ENCODE measurements at regions not wholly inside any gene's neighbourhood (a gene's known extent, or its start where the extent isn't known, plus 50 kb on each side); places are given as distances from the start of the nearest gene placed in this dataset.

- Mint-ChIP-seq H3K4me3 (no peak overlapping the region), H3K36me3 (ENCODE audit: low read depth) (peaks cover 2% of the 10 kb centered on the region), H3K27ac (ENCODE audit: unreplicated experiment) (no peak overlapping the region), H3K27me3 (ENCODE audit: low read depth) (peaks cover 6% of the 10 kb centered on the region), H3K9me3 (peaks cover 6% of the 10 kb centered on the region), H3K4me1 (no peaks in the 10 kb centered on the region)
- TF ChIP-seq CTCF (conservative IDR thresholded peaks at IDR 0.05): no peak
- no peak for DNase-seq (ENCODE audit: low read depth, low spot score)
Observed at GRCh38 chr10:130329792-130330191, 193.6 kb downstream of the GLRX3 start.

GRCh38 chr10:130333185-130333584 lies 197.0 kb downstream of the GLRX3 start:
- no peak for TF ChIP-seq CTCF (conservative IDR thresholded peaks at IDR 0.05)
- DNase-seq (ENCODE audit: low read depth, low spot score): no peak
- Mint-ChIP-seq H3K36me3 (ENCODE audit: low read depth) (peaks cover 2% of the 10 kb centered on the region), H3K4me1 (no peaks in the 10 kb centered on the region), H3K27ac (ENCODE audit: unreplicated experiment) (no peak overlapping the region), H3K4me3 (no peak overlapping the region), H3K27me3 (ENCODE audit: low read depth) (peaks cover 13% of the 10 kb centered on the region), H3K9me3 (peaks cover 6% of the 10 kb centered on the region)

GRCh38 chr10:130335336-130335735 lies 199.1 kb downstream of the GLRX3 start:
- no peak for DNase-seq (ENCODE audit: low read depth, low spot score)
- Mint-ChIP-seq H3K27me3 (ENCODE audit: low read depth) (peaks cover 10% of the 10 kb centered on the region), H3K9me3 (peaks cover 6% of the 10 kb centered on the region), H3K36me3 (ENCODE audit: low read depth) (no peaks in the 10 kb centered on the region), H3K4me3 (no peak overlapping the region), H3K27ac (ENCODE audit: unreplicated experiment) (no peak overlapping the region), H3K4me1 (no peaks in the 10 kb centered on the region)
- TF ChIP-seq CTCF (conservative IDR thresholded peaks at IDR 0.05): no peak

- DNase-seq (ENCODE audit: low read depth, low spot score): no peak
- H3K4me3 Mint-ChIP-seq: no peak overlapping the region
- H3K4me1 Mint-ChIP-seq: no peaks in the 10 kb centered on the region
- H3K27me3 Mint-ChIP-seq (ENCODE audit: low read depth): peaks cover 15% of the 10 kb centered on the region
- peak; percentile 46 for TF ChIP-seq CTCF (conservative IDR thresholded peaks at IDR 0.05)
- H3K27ac Mint-ChIP-seq (ENCODE audit: unreplicated experiment): no peak overlapping the region
- H3K36me3 Mint-ChIP-seq (ENCODE audit: low read depth): no peaks in the 10 kb centered on the region
- H3K9me3 Mint-ChIP-seq: peaks cover 6% of the 10 kb centered on the region
Observed at GRCh38 chr10:130336617-130337304, 200.6 kb downstream of the GLRX3 start.

GRCh38 chr10:130337305-130337640 lies 201.1 kb downstream of the GLRX3 start:
- Mint-ChIP-seq H3K4me3 (no peak overlapping the region), H3K36me3 (ENCODE audit: low read depth) (no peaks in the 10 kb centered on the region), H3K27ac (ENCODE audit: unreplicated experiment) (no peak overlapping the region), H3K27me3 (ENCODE audit: low read depth) (peaks cover 20% of the 10 kb centered on the region), H3K4me1 (no peaks in the 10 kb centered on the region), H3K9me3 (peaks cover 6% of the 10 kb centered on the region)
- no peak for DNase-seq (ENCODE audit: low read depth, low spot score)
- no peak for TF ChIP-seq CTCF (conservative IDR thresholded peaks at IDR 0.05)

All from neural crest cell (in vitro differentiated cells).